Thoracic aorta (tissue), 2 donors: ENCODE measurements at regions not wholly inside any gene's neighbourhood (a gene's known extent, or its start where the extent isn't known, plus 50 kb on each side); places are given as distances from the start of the nearest gene placed in this dataset.

Experiments used
- ATAC-seq: fragments of 150-250 bp; one replicate; pipeline ENCODE4 v1.8.0; 2017; ENCODE audit warnings: low read depth; ENCODE audit not compliant: insufficient number of reproducible peaks, low FRiP score
- DNase-seq: peaks from one replicate; pipeline ENCODE4 v3.0.0-alpha.2; 2020; ENCODE audit warnings: low spot score
- H3K27ac ChIP-seq, 2 donors: fragments of 200-600 bp; sonication (generic); 1 replicate in 1 of 2; 2 replicates in 1 of 2; pipeline ENCODE4 v1.5.1; 2016; ENCODE audit warnings: mild to moderate bottlenecking in 2 of 2, moderate library complexity in 2 of 2
- H3K27me3 ChIP-seq: fragments of 200-600 bp; sonication (generic); replicated peaks from 2 replicates; pipeline ENCODE4 v1.6.0; 2016; ENCODE audit warnings: mild to moderate bottlenecking; ENCODE audit not compliant: insufficient read depth
- H3K36me3 ChIP-seq: fragments of 200-600 bp; sonication (generic); one replicate; pipeline ENCODE4 v1.5.1; 2016
- H3K4me1 ChIP-seq, 2 donors: fragments of 200-600 bp; sonication (generic); 1 replicate in 1 of 2; 2 replicates in 1 of 2; pipeline versions ENCODE4 v1.5.1 to v1.6.0; 2016; ENCODE audit warnings: low read depth in 2 of 2, mild to moderate bottlenecking in 1 of 2; ENCODE audit not compliant: control insufficient read depth in 1 of 2
- H3K4me3 ChIP-seq: fragments of 200-600 bp; sonication (generic); 2 replicates; pipeline ENCODE4 v1.5.1; 2016; ENCODE audit warnings: mild to moderate bottlenecking
- H3K9me3 ChIP-seq: fragments of 200-600 bp; sonication (generic); 2 replicates; pipeline ENCODE4 v1.5.1; 2016
- CTCF ChIP-seq: fragments of 200-600 bp; sonication (generic); IDR thresholded peaks from one replicate; pipeline ENCODE4 v1.5.1; 2019; ENCODE audit warnings: antibody characterized with exemption

- no peaks in the 10 kb centered on the region for H3K27me3 ChIP-seq
- no peak for TF ChIP-seq CTCF
- H3K36me3 ChIP-seq = no peaks in the 10 kb centered on the region
- peaks cover 0 to 5% of the 10 kb centered on the region in 2 donors for H3K4me1 ChIP-seq
- DNase-seq (no peak), ATAC-seq (no peak)
- no peaks in the 10 kb centered on the region for H3K9me3 ChIP-seq
- no peak overlapping the region for H3K4me3 ChIP-seq
- H3K27ac ChIP-seq = peak overlapping the region in 1 of 2 donors; percentile 60
Measured at GRCh38 chr10:9010931-9011670, 956.6 kb downstream of the GATA3 start.

- ATAC-seq (no peak), DNase-seq (no peak)
- peaks cover 0 to 5% of the 10 kb centered on the region in 2 donors for H3K4me1 ChIP-seq
- H3K9me3 ChIP-seq = no peaks in the 10 kb centered on the region
- no peaks in the 10 kb centered on the region for H3K36me3 ChIP-seq
- TF ChIP-seq CTCF = no peak
- no peak overlapping the region for H3K4me3 ChIP-seq
- peak overlapping the region in 1 of 2 donors; percentile 60 for H3K27ac ChIP-seq
- H3K27me3 ChIP-seq = no peaks in the 10 kb centered on the region
Measured at GRCh38 chr10:9012312-9012711, 957.8 kb downstream of the GATA3 start.

GRCh38 chr10:9015005-9015404, 960.5 kb downstream of the GATA3 start:
- Histone ChIP-seq H3K4me3 (no peak overlapping the region), H3K27ac (no peak overlapping the region), H3K9me3 (no peaks in the 10 kb centered on the region), H3K27me3 (no peaks in the 10 kb centered on the region), H3K36me3 (no peaks in the 10 kb centered on the region), H3K4me1 (peaks cover 0 to 9% of the 10 kb centered on the region in 2 donors)
- DNase-seq (no peak), ATAC-seq (no peak)
- TF ChIP-seq CTCF = no peak

GRCh38 chr10:9015447-9015846, 961.0 kb downstream of the GATA3 start:
- peaks cover 0 to 9% of the 10 kb centered on the region in 2 donors for H3K4me1 ChIP-seq
- no peak overlapping the region for H3K27ac ChIP-seq
- ATAC-seq (no peak), DNase-seq (no peak)
- no peaks in the 10 kb centered on the region for H3K9me3 ChIP-seq
- no peaks in the 10 kb centered on the region for H3K27me3 ChIP-seq
- no peak for TF ChIP-seq CTCF
- H3K4me3 ChIP-seq = no peak overlapping the region
- H3K36me3 ChIP-seq = no peaks in the 10 kb centered on the region

GRCh38 chr10:9016930-9017329, 962.4 kb downstream of the GATA3 start:
- ATAC-seq = no peak
- Histone ChIP-seq H3K36me3 (no peaks in the 10 kb centered on the region), H3K27ac (no peak overlapping the region), H3K4me1 (peaks cover 0 to 8% of the 10 kb centered on the region in 2 donors), H3K4me3 (no peak overlapping the region), H3K9me3 (no peaks in the 10 kb centered on the region), H3K27me3 (no peaks in the 10 kb centered on the region)
- DNase-seq = no peak
- TF ChIP-seq CTCF = no peak
